Right lung (tissue), 2 donors: ENCODE measurements at regions not wholly inside any gene's neighbourhood (a gene's known extent, or its start where the extent isn't known, plus 50 kb on each side); places are given as distances from the start of the nearest gene placed in this dataset.
A peak's percentile ranks its signal among the peaks of the same experiment; 100 is the strongest.

ENCODE experiments used
- DNase-seq, 2 donors: peaks; one replicate each; pipeline ENCODE4 v3.0.0-alpha.2; 2013

- no peak for DNase-seq
Measured at GRCh38 chr12:90078344-90078743, 369.7 kb upstream of the ATP2B1 start.

GRCh38 chr12:90077756-90078155 is 369.1 kb upstream of the ATP2B1 start:
- DNase-seq, result no peak

- DNase-seq, result no peak
Measured at GRCh38 chr12:90076851-90077319, 368.2 kb upstream of the ATP2B1 start.

- no peak for DNase-seq
Measured at GRCh38 chr12:90075685-90076084, 367.0 kb upstream of the ATP2B1 start.

- DNase-seq, result no peak
Measured at GRCh38 chr12:90074086-90074485, 365.4 kb upstream of the ATP2B1 start.

- DNase-seq, result peak in 1 of 2 donors; percentile 15
Measured at GRCh38 chr12:90071996-90072395, 363.4 kb upstream of the ATP2B1 start.

- DNase-seq, result no peak
Measured at GRCh38 chr12:90069711-90070110, 361.1 kb upstream of the ATP2B1 start.

- DNase-seq, result no peak
Measured at GRCh38 chr12:90067791-90068190, 359.2 kb upstream of the ATP2B1 start.

GRCh38 chr12:90064852-90065801 is 356.5 kb upstream of the ATP2B1 start:
- DNase-seq, result peak; percentile 42 to 50

- no peak for DNase-seq
Measured at GRCh38 chr12:90062799-90063198, 354.2 kb upstream of the ATP2B1 start.

- no peak for DNase-seq
Measured at GRCh38 chr12:90061809-90062208, 353.2 kb upstream of the ATP2B1 start.

GRCh38 chr12:90060031-90060430 is 351.4 kb upstream of the ATP2B1 start:
- no peak for DNase-seq

GRCh38 chr12:90058704-90059103 is 350.1 kb upstream of the ATP2B1 start:
- DNase-seq, result peak; percentile 35 to 41

GRCh38 chr12:90055071-90055470 is 346.4 kb upstream of the ATP2B1 start:
- no peak for DNase-seq

GRCh38 chr12:90048918-90049317 is 340.3 kb upstream of the ATP2B1 start:
- no peak for DNase-seq

- no peak for DNase-seq
Measured at GRCh38 chr12:90045559-90045958, 336.9 kb upstream of the ATP2B1 start.

GRCh38 chr12:90044069-90044468 is 335.4 kb upstream of the ATP2B1 start:
- no peak for DNase-seq

- DNase-seq, result no peak
Measured at GRCh38 chr12:90042920-90043641, 334.4 kb upstream of the ATP2B1 start.

GRCh38 chr12:90038289-90038688 is 329.7 kb upstream of the ATP2B1 start:
- no peak for DNase-seq

GRCh38 chr12:90037740-90038139 is 329.1 kb upstream of the ATP2B1 start:
- DNase-seq, result peak in 1 of 2 donors; percentile 20

- DNase-seq, result no peak
Measured at GRCh38 chr12:90036637-90037036, 328.0 kb upstream of the ATP2B1 start.

- no peak for DNase-seq
Measured at GRCh38 chr12:90030726-90031125, 322.1 kb upstream of the ATP2B1 start.

GRCh38 chr12:90029317-90029716 is 320.7 kb upstream of the ATP2B1 start:
- DNase-seq, result no peak
